A549 (cell line): ENCODE measurements at regions not wholly inside any gene's neighbourhood (a gene's known extent, or its start where the extent isn't known, plus 50 kb on each side); places are given as distances from the start of the nearest gene placed in this dataset.
"Not testable (repeated sequence)": the region's sequence is repeated elsewhere in the genome, so short reads cannot be mapped to it uniquely, and the experiment has no call there.

Experiments
- CBX8 ChIP-seq: fragments of 200-600 bp; sonication (generic); IDR thresholded peaks from 2 replicates; pipeline ENCODE4 v1.6.1; 2016
- CEBPB ChIP-seq, 2 experiments: fragments of >200 bp in 1 of 2; sonication (Bioruptor Twin) in 1 of 2; formaldehyde crosslinking in 1 of 2; IDR thresholded peaks; 2 replicates each; pipeline ENCODE4 v1.6.1; 2012 to 2016
- CHD4 ChIP-seq: fragments of 200-600 bp; sonication (generic); IDR thresholded peaks from 2 replicates; pipeline ENCODE4 v1.6.1; 2016; ENCODE audit warnings: antibody characterized with exemption, mild to moderate bottlenecking, borderline replicate concordance
- CTCF ChIP-seq: fragments of >200 bp; sonication (Bioruptor Twin); formaldehyde crosslinking; IDR thresholded peaks from 3 replicates; pipeline ENCODE4 v1.5.1; 2016
- EHMT2 ChIP-seq: fragments of 200-600 bp; sonication (generic); IDR thresholded peaks from 2 replicates; pipeline ENCODE4 v1.6.1; 2016; ENCODE audit warnings: antibody characterized with exemption, low read depth, mild to moderate bottlenecking, moderate library complexity
- EP300 ChIP-seq, 2 experiments: fragments of >200 bp; sonication (Bioruptor Twin); formaldehyde crosslinking; IDR thresholded peaks; 2 replicates in 1 of 2; 3 replicates in 1 of 2; pipeline ENCODE4 v1.6.1; 2016 to 2017
- KDM5A ChIP-seq: fragments of 200-600 bp; sonication (generic); IDR thresholded peaks from 2 replicates; pipeline ENCODE4 v1.6.1; 2016; ENCODE audit warnings: antibody characterized with exemption, mild to moderate bottlenecking
- MAFK ChIP-seq: fragments of 450-650 bp; IDR thresholded peaks from 2 replicates; pipeline ENCODE4 v1.6.1; 2014; ENCODE audit not compliant: partially characterized antibody
- MAX ChIP-seq: IDR thresholded peaks from 2 replicates; pipeline ENCODE4 v1.6.1; 2012
- POLR2A ChIP-seq: IDR thresholded peaks from 2 replicates; pipeline ENCODE4 v1.6.1; 2012; ENCODE audit warnings: mild to moderate bottlenecking, low read length
- SMC3 ChIP-seq: fragments of >200 bp; sonication (Bioruptor Twin); formaldehyde crosslinking; IDR thresholded peaks from 3 replicates; pipeline ENCODE4 v1.6.1; 2018; ENCODE audit warnings: inconsistent platforms

- not testable (repeated sequence) for TF ChIP-seq SMC3; EHMT2; MAX; CTCF; POLR2A; KDM5A; CEBPB (IDR thresholded peaks at IDR 0.05); CBX8; CHD4; EP300 (IDR thresholded peaks at IDR 0.05)
- TF ChIP-seq MAFK, result peak; percentile 78
Measured at GRCh38 chr2:132309203-132309602, 107.4 kb upstream of the GPR39 start.
